HCT116 (cell line): ENCODE measurements at regions not wholly inside any gene's neighbourhood (a gene's known extent, or its start where the extent isn't known, plus 50 kb on each side); places are given as distances from the start of the nearest gene placed in this dataset.

Source experiments
- CBX3 ChIP-seq: IDR thresholded peaks from 2 replicates; pipeline ENCODE4 v1.6.1; 2012; ENCODE audit warnings: low read depth
- POLR2A ChIP-seq: IDR thresholded peaks from 2 replicates; pipeline ENCODE4 v1.7.0; 2011; ENCODE audit warnings: borderline replicate concordance; ENCODE audit not compliant: insufficient read depth, insufficient read length; ENCODE audit errors: extremely low read depth
- RAD21 ChIP-seq: IDR thresholded peaks from 2 replicates; pipeline ENCODE4 v1.6.1; 2012; ENCODE audit warnings: low read depth, mild to moderate bottlenecking
- TF ChIP-seq, protein P1 (sequence below), 3 experiments: fragments of 200-600 bp in 1 of 3; sonication (generic) in 1 of 3; IDR thresholded peaks in 2 of 3; conservative IDR thresholded peaks in 1 of 3; 2 replicates each; pipeline ENCODE4 v1.5.1; 2012 to 2017; ENCODE audit warnings: low read depth in 2 of 3, low read length in 2 of 3, antibody characterized with exemption in 1 of 3, borderline replicate concordance in 1 of 3, control low read depth in 1 of 3, mild to moderate bottlenecking in 1 of 3, mixed read lengths in 1 of 3, mixed run types in 1 of 3, moderate library complexity in 1 of 3; ENCODE audit not compliant: insufficient read depth in 1 of 3

DNA sequence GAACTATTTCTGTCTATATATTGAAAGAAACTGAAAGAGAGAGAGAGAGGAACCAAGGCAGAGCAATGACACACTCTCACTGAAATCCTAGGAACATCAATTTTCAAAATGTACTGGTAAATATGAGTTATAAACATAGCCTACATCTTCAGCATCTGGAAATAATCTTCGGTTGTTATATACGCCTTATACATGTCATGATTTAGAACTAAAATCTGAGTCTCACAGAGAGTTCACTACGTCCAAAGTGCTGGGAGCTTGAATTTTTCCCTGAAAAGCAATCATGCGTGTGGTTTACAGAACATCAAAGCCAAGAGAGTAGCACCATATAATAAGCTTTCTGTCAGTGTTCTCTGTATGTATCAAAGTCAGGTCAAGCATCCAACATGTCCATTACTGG lies 420.0 kb upstream of the CBLB start:
- no peak for TF ChIP-seq POLR2A
- no peak for TF ChIP-seq RAD21
- TF ChIP-seq, protein P1, sequence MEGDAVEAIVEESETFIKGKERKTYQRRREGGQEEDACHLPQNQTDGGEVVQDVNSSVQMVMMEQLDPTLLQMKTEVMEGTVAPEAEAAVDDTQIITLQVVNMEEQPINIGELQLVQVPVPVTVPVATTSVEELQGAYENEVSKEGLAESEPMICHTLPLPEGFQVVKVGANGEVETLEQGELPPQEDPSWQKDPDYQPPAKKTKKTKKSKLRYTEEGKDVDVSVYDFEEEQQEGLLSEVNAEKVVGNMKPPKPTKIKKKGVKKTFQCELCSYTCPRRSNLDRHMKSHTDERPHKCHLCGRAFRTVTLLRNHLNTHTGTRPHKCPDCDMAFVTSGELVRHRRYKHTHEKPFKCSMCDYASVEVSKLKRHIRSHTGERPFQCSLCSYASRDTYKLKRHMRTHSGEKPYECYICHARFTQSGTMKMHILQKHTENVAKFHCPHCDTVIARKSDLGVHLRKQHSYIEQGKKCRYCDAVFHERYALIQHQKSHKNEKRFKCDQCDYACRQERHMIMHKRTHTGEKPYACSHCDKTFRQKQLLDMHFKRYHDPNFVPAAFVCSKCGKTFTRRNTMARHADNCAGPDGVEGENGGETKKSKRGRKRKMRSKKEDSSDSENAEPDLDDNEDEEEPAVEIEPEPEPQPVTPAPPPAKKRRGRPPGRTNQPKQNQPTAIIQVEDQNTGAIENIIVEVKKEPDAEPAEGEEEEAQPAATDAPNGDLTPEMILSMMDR (IDR thresholded peaks at IDR 0.05 in 2 of 3, conservative IDR thresholded peaks at IDR 0.05 in 1 of 3; ENCODE audit: borderline replicate concordance in 1 of 3, insufficient read depth in 1 of 3, low read depth in 2 of 3, low read length in 2 of 3), result no peak
- no peak for TF ChIP-seq CBX3
